Muscle layer of duodenum (tissue), 2 donors: ENCODE measurements at regions not wholly inside any gene's neighbourhood (a gene's known extent, or its start where the extent isn't known, plus 50 kb on each side); places are given as distances from the start of the nearest gene placed in this dataset.

Source experiments
- H3K27ac ChIP-seq: one replicate; pipeline ENCODE4 v1.7.0; 2013; ENCODE audit warnings: mild to moderate bottlenecking, low read length
- H3K27me3 ChIP-seq: one replicate; pipeline ENCODE4 v1.7.0; 2013; ENCODE audit warnings: low read depth, mild to moderate bottlenecking, control low read depth, low read length
- H3K36me3 ChIP-seq, 2 donors: one replicate each; pipeline ENCODE4 v1.7.0; 2013; ENCODE audit warnings: low read length in 2 of 2, control low read depth in 1 of 2, mild to moderate bottlenecking in 1 of 2; ENCODE audit not compliant: insufficient read depth in 2 of 2, control insufficient read depth in 1 of 2
- H3K4me1 ChIP-seq, 2 donors: one replicate each; pipeline ENCODE4 v1.7.0; 2013; ENCODE audit warnings: low read length in 2 of 2, mild to moderate bottlenecking in 2 of 2, control low read depth in 1 of 2, moderate library complexity in 1 of 2; ENCODE audit not compliant: insufficient read depth in 2 of 2, control insufficient read depth in 1 of 2
- H3K4me3 ChIP-seq, 2 donors: one replicate each; pipeline ENCODE4 v1.7.0; 2013; ENCODE audit warnings: low read length in 2 of 2, low read depth in 1 of 2, mild to moderate bottlenecking in 1 of 2
- H3K9me3 ChIP-seq, 2 donors: one replicate each; pipeline ENCODE4 v1.7.0; 2013; ENCODE audit warnings: low read length in 2 of 2, control low read depth in 1 of 2, mild to moderate bottlenecking in 1 of 2; ENCODE audit not compliant: control insufficient read depth in 1 of 2
- donor health status: healthy.

- Histone ChIP-seq H3K27me3 (no peaks in the 10 kb centered on the region), H3K36me3 (no peaks in the 10 kb centered on the region), H3K27ac (no peak overlapping the region), H3K4me1 (peaks cover 0 to 11% of the 10 kb centered on the region in 2 donors), H3K9me3 (no peaks in the 10 kb centered on the region), H3K4me3 (no peak overlapping the region)
Observed at GRCh38 chr20:24731312-24731711, 217.8 kb upstream of the CST7 start.

- no peaks in the 10 kb centered on the region for H3K9me3 ChIP-seq
- H3K4me3 ChIP-seq = no peak overlapping the region
- H3K27me3 ChIP-seq = no peaks in the 10 kb centered on the region
- no peaks in the 10 kb centered on the region for H3K36me3 ChIP-seq
- peaks cover 0 to 18% of the 10 kb centered on the region in 2 donors for H3K4me1 ChIP-seq
- no peak overlapping the region for H3K27ac ChIP-seq
Observed at GRCh38 chr20:24732076-24732475, 217.0 kb upstream of the CST7 start.

GRCh38 chr20:24732599-24732998 is 216.5 kb upstream of the CST7 start:
- H3K4me3 ChIP-seq = no peak overlapping the region
- no peaks in the 10 kb centered on the region for H3K36me3 ChIP-seq
- no peaks in the 10 kb centered on the region for H3K9me3 ChIP-seq
- H3K4me1 ChIP-seq = peaks cover 0 to 18% of the 10 kb centered on the region in 2 donors
- H3K27me3 ChIP-seq = no peaks in the 10 kb centered on the region
- no peak overlapping the region for H3K27ac ChIP-seq

GRCh38 chr20:24733416-24733815 is 215.7 kb upstream of the CST7 start:
- Histone ChIP-seq H3K27ac (no peak overlapping the region), H3K9me3 (no peaks in the 10 kb centered on the region), H3K27me3 (no peaks in the 10 kb centered on the region), H3K36me3 (no peaks in the 10 kb centered on the region), H3K4me1 (peaks cover 0 to 18% of the 10 kb centered on the region in 2 donors), H3K4me3 (no peak overlapping the region)

GRCh38 chr20:24734139-24734538 is 214.9 kb upstream of the CST7 start:
- Histone ChIP-seq H3K4me3 (no peak overlapping the region), H3K9me3 (no peaks in the 10 kb centered on the region), H3K4me1 (peaks cover 0 to 18% of the 10 kb centered on the region in 2 donors)

GRCh38 chr20:24735263-24735662 is 213.8 kb upstream of the CST7 start:
- peaks cover 0 to 26% of the 10 kb centered on the region in 2 donors for H3K4me1 ChIP-seq
- no peaks in the 10 kb centered on the region for H3K36me3 ChIP-seq
- no peak overlapping the region for H3K4me3 ChIP-seq
- no peaks in the 10 kb centered on the region for H3K9me3 ChIP-seq
- H3K27ac ChIP-seq = no peak overlapping the region
- no peaks in the 10 kb centered on the region for H3K27me3 ChIP-seq

More at GRCh38 chr20:24734139-24734538, 214.9 kb upstream of the CST7 start:
- Histone ChIP-seq H3K36me3 (no peaks in the 10 kb centered on the region), H3K27me3 (no peaks in the 10 kb centered on the region), H3K27ac (no peak overlapping the region)

- no peak overlapping the region for H3K4me3 ChIP-seq
- H3K36me3 ChIP-seq = no peaks in the 10 kb centered on the region
- H3K4me1 ChIP-seq = peaks cover 0 to 26% of the 10 kb centered on the region in 2 donors
Observed at GRCh38 chr20:24736131-24736843, 212.8 kb upstream of the CST7 start.

GRCh38 chr20:24736844-24737211 is 212.2 kb upstream of the CST7 start:
- H3K4me1 ChIP-seq = peaks cover 0 to 26% of the 10 kb centered on the region in 2 donors

More at GRCh38 chr20:24736131-24736843, 212.8 kb upstream of the CST7 start:
- H3K27ac ChIP-seq = no peak overlapping the region
- no peaks in the 10 kb centered on the region for H3K9me3 ChIP-seq
- H3K27me3 ChIP-seq = no peaks in the 10 kb centered on the region

GRCh38 chr20:24737212-24737850 is 211.7 kb upstream of the CST7 start:
- Histone ChIP-seq H3K9me3 (no peaks in the 10 kb centered on the region), H3K4me3 (no peak overlapping the region), H3K36me3 (no peaks in the 10 kb centered on the region), H3K27me3 (no peaks in the 10 kb centered on the region), H3K4me1 (peaks cover 0 to 26% of the 10 kb centered on the region in 2 donors), H3K27ac (no peak overlapping the region)

More at GRCh38 chr20:24736844-24737211, 212.2 kb upstream of the CST7 start:
- Histone ChIP-seq H3K27ac (no peak overlapping the region), H3K36me3 (no peaks in the 10 kb centered on the region), H3K27me3 (no peaks in the 10 kb centered on the region), H3K4me3 (no peak overlapping the region), H3K9me3 (no peaks in the 10 kb centered on the region)

- no peak overlapping the region for H3K27ac ChIP-seq
- no peak overlapping the region for H3K4me3 ChIP-seq
- no peaks in the 10 kb centered on the region for H3K36me3 ChIP-seq
- H3K27me3 ChIP-seq = no peaks in the 10 kb centered on the region
- H3K4me1 ChIP-seq = peaks cover 0 to 26% of the 10 kb centered on the region in 2 donors
- H3K9me3 ChIP-seq = no peaks in the 10 kb centered on the region
Observed at GRCh38 chr20:24738058-24738775, 210.9 kb upstream of the CST7 start.

GRCh38 chr20:24738981-24739633 is 210.0 kb upstream of the CST7 start:
- Histone ChIP-seq H3K9me3 (no peaks in the 10 kb centered on the region), H3K27ac (no peak overlapping the region), H3K36me3 (no peaks in the 10 kb centered on the region), H3K4me3 (no peak overlapping the region), H3K27me3 (no peaks in the 10 kb centered on the region), H3K4me1 (peaks cover 0 to 26% of the 10 kb centered on the region in 2 donors)
